ENCODE measurements at regions not wholly inside any gene's neighbourhood (a gene's known extent, or its start where the extent isn't known, plus 50 kb on each side); places are given as distances from the start of the nearest gene placed in this dataset.

GRCh38 chr9:99694393-99694792 lies 127.3 kb upstream of the NR4A3 start:
- DNase-seq (ENCODE audit: low spot score) = no peak
- BruUV-seq (replicated peaks) = no TSS peak
- Histone ChIP-seq H3K4me3 (ENCODE audit: low read depth, low read length, poor library complexity, severe bottlenecking) (no peak overlapping the region), H3K36me3 (ENCODE audit: insufficient read depth, low read length, poor library complexity, severe bottlenecking) (no peaks in the 10 kb centered on the region), H3K4me1 (ENCODE audit: insufficient read depth, low read length, poor library complexity, severe bottlenecking) (peaks cover 5% of the 10 kb centered on the region), H3K9me3 (ENCODE audit: low read depth, low read length, poor library complexity, severe bottlenecking) (peaks cover 4% of the 10 kb centered on the region), H3K27me3 (replicated peaks; ENCODE audit: insufficient read depth, low read depth, low read length, poor library complexity) (no peaks in the 10 kb centered on the region), H3K27ac (ENCODE audit: low read depth, low read length, poor library complexity, severe bottlenecking) (no peak overlapping the region)
- intact Hi-C loops (cut with micrococcal nuclease; ENCODE audit: unreplicated experiment) = no loop called here
- POLR2A ChIA-PET (ENCODE audit: low non-redundant PET) = no interaction called here
- CTCF ChIA-PET = no interaction called here
- TF ChIP-seq, protein P1, sequence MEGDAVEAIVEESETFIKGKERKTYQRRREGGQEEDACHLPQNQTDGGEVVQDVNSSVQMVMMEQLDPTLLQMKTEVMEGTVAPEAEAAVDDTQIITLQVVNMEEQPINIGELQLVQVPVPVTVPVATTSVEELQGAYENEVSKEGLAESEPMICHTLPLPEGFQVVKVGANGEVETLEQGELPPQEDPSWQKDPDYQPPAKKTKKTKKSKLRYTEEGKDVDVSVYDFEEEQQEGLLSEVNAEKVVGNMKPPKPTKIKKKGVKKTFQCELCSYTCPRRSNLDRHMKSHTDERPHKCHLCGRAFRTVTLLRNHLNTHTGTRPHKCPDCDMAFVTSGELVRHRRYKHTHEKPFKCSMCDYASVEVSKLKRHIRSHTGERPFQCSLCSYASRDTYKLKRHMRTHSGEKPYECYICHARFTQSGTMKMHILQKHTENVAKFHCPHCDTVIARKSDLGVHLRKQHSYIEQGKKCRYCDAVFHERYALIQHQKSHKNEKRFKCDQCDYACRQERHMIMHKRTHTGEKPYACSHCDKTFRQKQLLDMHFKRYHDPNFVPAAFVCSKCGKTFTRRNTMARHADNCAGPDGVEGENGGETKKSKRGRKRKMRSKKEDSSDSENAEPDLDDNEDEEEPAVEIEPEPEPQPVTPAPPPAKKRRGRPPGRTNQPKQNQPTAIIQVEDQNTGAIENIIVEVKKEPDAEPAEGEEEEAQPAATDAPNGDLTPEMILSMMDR (conservative IDR thresholded peaks at IDR 0.05; ENCODE audit: low read depth, low read length) = no peak
- no peak for TF ChIP-seq EZH2 (IDR thresholded peaks at IDR 0.05; ENCODE audit: borderline replicate concordance, low read depth, low read length, poor library complexity, severe bottlenecking)

- TF ChIP-seq EZH2 (IDR thresholded peaks at IDR 0.05; ENCODE audit: borderline replicate concordance, low read depth, low read length, poor library complexity, severe bottlenecking) = no peak
- TF ChIP-seq, protein P1 (conservative IDR thresholded peaks at IDR 0.05; ENCODE audit: low read depth, low read length) = no peak
- H3K27me3 ChIP-seq (replicated peaks; ENCODE audit: insufficient read depth, low read depth, low read length, poor library complexity) = no peaks in the 10 kb centered on the region
- no peak for DNase-seq (ENCODE audit: low spot score)
- H3K27ac ChIP-seq (ENCODE audit: low read depth, low read length, poor library complexity, severe bottlenecking) = no peak overlapping the region
- ChIA-PET POLR2A (ENCODE audit: low non-redundant PET) (no interaction called here), CTCF (no interaction called here)
- peaks cover 4% of the 10 kb centered on the region for H3K9me3 ChIP-seq (ENCODE audit: low read depth, low read length, poor library complexity, severe bottlenecking)
- no peaks in the 10 kb centered on the region for H3K36me3 ChIP-seq (ENCODE audit: insufficient read depth, low read length, poor library complexity, severe bottlenecking)
- BruUV-seq (replicated peaks) = no TSS peak
- no peaks in the 10 kb centered on the region for H3K4me1 ChIP-seq (ENCODE audit: insufficient read depth, low read length, poor library complexity, severe bottlenecking)
- intact Hi-C loops (cut with micrococcal nuclease; ENCODE audit: unreplicated experiment) = no loop called here
- no peak overlapping the region for H3K4me3 ChIP-seq (ENCODE audit: low read depth, low read length, poor library complexity, severe bottlenecking)
These were observed 122.3 kb upstream of the NR4A3 start for GRCh38 chr9:99699396-99699795.

DNA sequence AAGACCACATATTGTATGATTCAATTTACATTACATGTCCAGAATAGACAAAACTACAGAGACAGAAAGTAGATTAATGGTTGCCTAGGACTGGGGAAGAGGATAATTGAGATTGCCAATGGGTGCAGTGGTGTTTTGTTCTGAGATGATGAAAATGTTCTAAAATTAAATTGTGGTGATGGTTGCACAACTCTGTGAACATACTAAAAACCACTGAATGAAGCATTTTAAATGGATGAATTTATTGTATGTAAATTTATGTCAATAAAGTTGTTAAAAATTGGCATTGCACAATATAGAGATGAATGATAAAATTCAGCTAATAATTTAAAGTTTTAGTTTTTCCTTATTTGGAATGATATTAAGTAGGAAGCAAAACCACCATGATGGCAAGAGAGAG lies 109.5 kb upstream of the NR4A3 start:
- Histone ChIP-seq H3K36me3 (ENCODE audit: insufficient read depth, low read length, poor library complexity, severe bottlenecking) (no peaks in the 10 kb centered on the region), H3K4me3 (ENCODE audit: low read depth, low read length, poor library complexity, severe bottlenecking) (no peak overlapping the region), H3K27ac (ENCODE audit: low read depth, low read length, poor library complexity, severe bottlenecking) (no peak overlapping the region), H3K4me1 (ENCODE audit: insufficient read depth, low read length, poor library complexity, severe bottlenecking) (no peaks in the 10 kb centered on the region), H3K27me3 (replicated peaks; ENCODE audit: insufficient read depth, low read depth, low read length, poor library complexity) (no peaks in the 10 kb centered on the region), H3K9me3 (ENCODE audit: low read depth, low read length, poor library complexity, severe bottlenecking) (no peaks in the 10 kb centered on the region)
- CTCF ChIA-PET = no interaction called here
- POLR2A ChIA-PET (ENCODE audit: low non-redundant PET) = no interaction called here
- no peak for TF ChIP-seq EZH2 (IDR thresholded peaks at IDR 0.05; ENCODE audit: borderline replicate concordance, low read depth, low read length, poor library complexity, severe bottlenecking)
- TF ChIP-seq, protein P1 (conservative IDR thresholded peaks at IDR 0.05; ENCODE audit: low read depth, low read length) = no peak
- no peak for DNase-seq (ENCODE audit: low spot score)
- intact Hi-C loops (cut with micrococcal nuclease; ENCODE audit: unreplicated experiment) = no loop called here
- BruUV-seq (replicated peaks) = no TSS peak

Measured in A673 (cell line).